ENCODE measurements at regions not wholly inside any gene's neighbourhood (a gene's known extent, or its start where the extent isn't known, plus 50 kb on each side); places are given as distances from the start of the nearest gene placed in this dataset.

GRCh38 chr9:134562146-134562849 lies 79.3 kb upstream of the COL5A1 start:
- peaks cover 0 to 9% (median 0%) of the 10 kb centered on the region in 3 donors for H3K9me3 ChIP-seq
- H3K27me3 ChIP-seq, result peaks cover 0 to 2% (median 0%) of the 10 kb centered on the region in 3 donors
- H3K36me3 ChIP-seq, result no peaks in the 10 kb centered on the region
- in situ Hi-C loops (cut with MboI; ENCODE audit: low sequenced_read_pairs in 4 of 4), result no loop called here
- no peak overlapping the region for H3K4me3 ChIP-seq
- no peaks in the 10 kb centered on the region for H3K4me1 ChIP-seq
- no peak overlapping the region for H3K27ac ChIP-seq
- intact Hi-C loops (cut with DNase I; ENCODE audit: low total_unique reads), result no loop called here
- TF ChIP-seq CTCF (IDR thresholded peaks at IDR 0.05 in 4 of 5, conservative IDR thresholded peaks at IDR 0.05 in 1 of 5), result no peak
- no peak for TF ChIP-seq POLR2A (IDR thresholded peaks at IDR 0.05)
- DNase-seq (no peak), ATAC-seq (no peak)

- no peak for TF ChIP-seq POLR2A (IDR thresholded peaks at IDR 0.05)
- no peak for TF ChIP-seq CTCF (IDR thresholded peaks at IDR 0.05 in 4 of 5, conservative IDR thresholded peaks at IDR 0.05 in 1 of 5)
- DNase-seq, result no peak
- Histone ChIP-seq H3K36me3 (no peaks in the 10 kb centered on the region), H3K4me3 (no peak overlapping the region), H3K9me3 (peaks cover 0 to 9% (median 0%) of the 10 kb centered on the region in 3 donors), H3K27me3 (peaks cover 0 to 2% (median 0%) of the 10 kb centered on the region in 3 donors), H3K27ac (no peak overlapping the region), H3K4me1 (no peaks in the 10 kb centered on the region)
- in situ Hi-C loops (cut with MboI; ENCODE audit: low sequenced_read_pairs in 4 of 4), result no loop called here
- no peak for ATAC-seq
- intact Hi-C loops (cut with DNase I; ENCODE audit: low total_unique reads), result no loop called here
These were observed 78.2 kb upstream of the COL5A1 start for GRCh38 chr9:134563397-134563796.

- H3K9me3 ChIP-seq, result peaks cover 0 to 9% (median 0%) of the 10 kb centered on the region in 3 donors
- in situ Hi-C loops (cut with MboI; ENCODE audit: low sequenced_read_pairs in 4 of 4), result no loop called here
These were observed 77.0 kb upstream of the COL5A1 start for GRCh38 chr9:134564431-134565170.

GRCh38 chr9:134565316-134565915 lies 76.2 kb upstream of the COL5A1 start:
- H3K36me3 ChIP-seq, result no peaks in the 10 kb centered on the region
- DNase-seq, result no peak
- H3K4me3 ChIP-seq, result no peak overlapping the region
- in situ Hi-C loops (cut with MboI; ENCODE audit: low sequenced_read_pairs in 4 of 4), result no loop called here
- no peak for ATAC-seq
- H3K27ac ChIP-seq, result no peak overlapping the region
- TF ChIP-seq POLR2A (IDR thresholded peaks at IDR 0.05), result no peak
- TF ChIP-seq CTCF (IDR thresholded peaks at IDR 0.05 in 4 of 5, conservative IDR thresholded peaks at IDR 0.05 in 1 of 5), result no peak
- H3K9me3 ChIP-seq, result peaks cover 0 to 9% (median 0%) of the 10 kb centered on the region in 3 donors
- no peaks in the 10 kb centered on the region for H3K4me1 ChIP-seq
- intact Hi-C loops (cut with DNase I; ENCODE audit: low total_unique reads), result no loop called here
- H3K27me3 ChIP-seq, result peaks cover 0 to 2% (median 0%) of the 10 kb centered on the region in 3 donors

More at GRCh38 chr9:134564431-134565170, 77.0 kb upstream of the COL5A1 start:
- H3K36me3 ChIP-seq, result no peaks in the 10 kb centered on the region
- intact Hi-C loops (cut with DNase I; ENCODE audit: low total_unique reads), result no loop called here
- H3K4me3 ChIP-seq, result no peak overlapping the region
- ATAC-seq (no peak), DNase-seq (no peak)
- H3K4me1 ChIP-seq, result no peaks in the 10 kb centered on the region
- TF ChIP-seq CTCF (IDR thresholded peaks at IDR 0.05 in 4 of 5, conservative IDR thresholded peaks at IDR 0.05 in 1 of 5), result no peak
- TF ChIP-seq POLR2A (IDR thresholded peaks at IDR 0.05), result no peak
- peaks cover 0 to 2% (median 0%) of the 10 kb centered on the region in 3 donors for H3K27me3 ChIP-seq
- no peak overlapping the region for H3K27ac ChIP-seq

All from gastrocnemius medialis (tissue), 4 donors.